Activated CD8-positive, alpha-beta T cell treated with anti-CD3 and anti-CD28 coated beads for 36 hours (primary cell): ENCODE measurements at regions not wholly inside any gene's neighbourhood (a gene's known extent, or its start where the extent isn't known, plus 50 kb on each side); places are given as distances from the start of the nearest gene placed in this dataset.

Experiments
- ATAC-seq: fragments of 200-7000 bp; cut with Tn5 transposase; one replicate; pipeline ENCODE4 v1.10.0; 2021; ENCODE audit warnings: mild to moderate bottlenecking, moderate library complexity
- CTCF ChIA-PET: fragments of 350-600 bp; sonication (Branson Sonifier 250); formaldehyde crosslinking; loops from one replicate; lab custom pipeline; 2021; ENCODE audit warnings: antibody characterized with exemption; lab: Charles Lee
- POLR2A ChIA-PET: fragments of 350-600 bp; sonication (Branson Sonifier 250); formaldehyde crosslinking; loops from one replicate; lab custom pipeline; 2021; ENCODE audit warnings: antibody characterized with exemption; lab: Charles Lee
- DNase-seq: peaks from one replicate; pipeline ENCODE4 v3.0.0-alpha.2; 2020
- H3K27ac Mint-ChIP-seq: one replicate; pipeline ENCODE4 v1.8.0; 2021; ENCODE audit warnings: mild to moderate bottlenecking, mixed read lengths
- H3K27me3 Mint-ChIP-seq: one replicate; pipeline ENCODE4 v1.8.0; 2021; ENCODE audit warnings: mixed read lengths
- H3K36me3 Mint-ChIP-seq: one replicate; pipeline ENCODE4 v1.8.0; 2021; ENCODE audit warnings: low read depth, mixed read lengths
- H3K4me1 Mint-ChIP-seq: one replicate; pipeline ENCODE4 v1.8.0; 2021; ENCODE audit warnings: low read depth, mixed read lengths
- H3K4me3 Mint-ChIP-seq: one replicate; pipeline ENCODE4 v1.8.0; 2021; ENCODE audit warnings: mild to moderate bottlenecking, moderate library complexity, mixed read lengths
- H3K9me3 Mint-ChIP-seq: one replicate; pipeline ENCODE4 v1.8.0; 2021; ENCODE audit warnings: mixed read lengths
- CTCF ChIP-seq: fragments of 200-600 bp; IDR thresholded peaks from one replicate; pipeline ENCODE4 v1.8.0; 2022; ENCODE audit warnings: antibody characterized with exemption, mild to moderate bottlenecking
- intact Hi-C: fragments of 100-400 bp; cut with micrococcal nuclease; formaldehyde crosslinking; loops from one replicate; pipeline ENCODE4 v1.10.0; 2022

GRCh38 chr1:94670273-94670672 lies 128.7 kb upstream of the F3 start:
- no peak overlapping the region for H3K27ac Mint-ChIP-seq
- no peaks in the 10 kb centered on the region for H3K36me3 Mint-ChIP-seq
- intact Hi-C loops, result no loop called here
- no peak overlapping the region for H3K4me3 Mint-ChIP-seq
- ATAC-seq (no peak), DNase-seq (no peak)
- ChIA-PET CTCF (no interaction called here), POLR2A (no interaction called here)
- no peaks in the 10 kb centered on the region for H3K4me1 Mint-ChIP-seq
- H3K9me3 Mint-ChIP-seq, result no peaks in the 10 kb centered on the region
- no peak for TF ChIP-seq CTCF
- peaks cover 3% of the 10 kb centered on the region for H3K27me3 Mint-ChIP-seq

- CTCF ChIA-PET, result no interaction called here
- H3K36me3 Mint-ChIP-seq, result no peaks in the 10 kb centered on the region
- peaks cover 3% of the 10 kb centered on the region for H3K27me3 Mint-ChIP-seq
- DNase-seq (no peak), ATAC-seq (no peak)
- H3K4me1 Mint-ChIP-seq, result no peaks in the 10 kb centered on the region
- POLR2A ChIA-PET, result no interaction called here
- intact Hi-C loops, result no loop called here
- no peak overlapping the region for H3K4me3 Mint-ChIP-seq
- H3K27ac Mint-ChIP-seq, result no peak overlapping the region
- H3K9me3 Mint-ChIP-seq, result no peaks in the 10 kb centered on the region
- no peak for TF ChIP-seq CTCF
Measured at GRCh38 chr1:94669198-94669597, 127.6 kb upstream of the F3 start.

- H3K36me3 Mint-ChIP-seq, result no peaks in the 10 kb centered on the region
- no peak overlapping the region for H3K27ac Mint-ChIP-seq
- no peaks in the 10 kb centered on the region for H3K4me1 Mint-ChIP-seq
- intact Hi-C loops, result no loop called here
- TF ChIP-seq CTCF, result no peak
- ATAC-seq (no peak), DNase-seq (no peak)
- H3K27me3 Mint-ChIP-seq, result peaks cover 3% of the 10 kb centered on the region
- CTCF ChIA-PET, result no interaction called here
- POLR2A ChIA-PET, result no interaction called here
- no peak overlapping the region for H3K4me3 Mint-ChIP-seq
- no peaks in the 10 kb centered on the region for H3K9me3 Mint-ChIP-seq
Measured at GRCh38 chr1:94668528-94668927, 127.0 kb upstream of the F3 start.

- intact Hi-C loops, result no loop called here
- H3K27me3 Mint-ChIP-seq, result peaks cover 2% of the 10 kb centered on the region
- no peaks in the 10 kb centered on the region for H3K36me3 Mint-ChIP-seq
- ATAC-seq (no peak), DNase-seq (no peak)
- no peaks in the 10 kb centered on the region for H3K9me3 Mint-ChIP-seq
- no peaks in the 10 kb centered on the region for H3K4me1 Mint-ChIP-seq
- no peak overlapping the region for H3K4me3 Mint-ChIP-seq
- no peak for TF ChIP-seq CTCF
- H3K27ac Mint-ChIP-seq, result no peak overlapping the region
- ChIA-PET POLR2A (no interaction called here), CTCF (no interaction called here)
Measured at GRCh38 chr1:94667818-94668217, 126.3 kb upstream of the F3 start.

GRCh38 chr1:94666797-94667196 lies 125.2 kb upstream of the F3 start:
- ATAC-seq (no peak), DNase-seq (no peak)
- no peak for TF ChIP-seq CTCF
- Mint-ChIP-seq H3K36me3 (no peaks in the 10 kb centered on the region), H3K27ac (no peak overlapping the region), H3K9me3 (no peaks in the 10 kb centered on the region), H3K27me3 (peaks cover 2% of the 10 kb centered on the region), H3K4me1 (no peaks in the 10 kb centered on the region), H3K4me3 (no peak overlapping the region)
- ChIA-PET POLR2A (no interaction called here), CTCF (no interaction called here)
- intact Hi-C loops, result no loop called here
